Esophagus mucosa (tissue), 1 donor: ENCODE measurements at regions not wholly inside any gene's neighbourhood (a gene's known extent, or its start where the extent isn't known, plus 50 kb on each side); places are given as distances from the start of the nearest gene placed in this dataset.
"Not testable (repeated sequence)": the region's sequence is repeated elsewhere in the genome, so short reads cannot be mapped to it uniquely, and the experiment has no call there.

Source experiments
- ATAC-seq: fragments of 200-7000 bp; cut with Tn5 transposase; one replicate; pipeline ENCODE4 v1.9.1; 2020
- donor health status: DM: yes; HTN: yes; CAD: no.

- no peak for ATAC-seq
These were observed 253.3 kb downstream of the MRPS30 start for GRCh38 chr5:45062044-45062443.

GRCh38 chr5:45081082-45081481 lies 272.3 kb downstream of the MRPS30 start:
- ATAC-seq = no peak

GRCh38 chr5:45089870-45090269 lies 281.1 kb downstream of the MRPS30 start:
- ATAC-seq = no peak

GRCh38 chr5:45093377-45093776 lies 284.6 kb downstream of the MRPS30 start:
- no peak for ATAC-seq

GRCh38 chr5:45094876-45095440 lies 286.2 kb downstream of the MRPS30 start:
- no peak for ATAC-seq

GRCh38 chr5:45098483-45098882 lies 289.7 kb downstream of the MRPS30 start:
- no peak for ATAC-seq

GRCh38 chr5:45101146-45101545 lies 292.4 kb downstream of the MRPS30 start:
- no peak for ATAC-seq

GRCh38 chr5:45105491-45105994 lies 296.8 kb downstream of the MRPS30 start:
- no peak for ATAC-seq

GRCh38 chr5:45109062-45109461 lies 300.3 kb downstream of the MRPS30 start:
- ATAC-seq = no peak

GRCh38 chr5:45109636-45110035 lies 300.9 kb downstream of the MRPS30 start:
- ATAC-seq = no peak

GRCh38 chr5:45110399-45110798 lies 301.7 kb downstream of the MRPS30 start:
- ATAC-seq = no peak

GRCh38 chr5:45113726-45114125 lies 305.0 kb downstream of the MRPS30 start:
- no peak for ATAC-seq

- ATAC-seq = no peak
These were observed 324.2 kb downstream of the MRPS30 start for GRCh38 chr5:45132972-45133371.

GRCh38 chr5:45162974-45163373 lies 354.2 kb downstream of the MRPS30 start:
- ATAC-seq = no peak

- ATAC-seq = no peak
These were observed 362.8 kb downstream of the MRPS30 start for GRCh38 chr5:45171563-45171962.

GRCh38 chr5:45172634-45173033 lies 363.9 kb downstream of the MRPS30 start:
- ATAC-seq = not testable (repeated sequence)

GRCh38 chr5:45179686-45180085 lies 370.9 kb downstream of the MRPS30 start:
- ATAC-seq = no peak

- no peak for ATAC-seq
These were observed 380.3 kb downstream of the MRPS30 start for GRCh38 chr5:45189042-45189441.

- no peak for ATAC-seq
These were observed 380.7 kb downstream of the MRPS30 start for GRCh38 chr5:45189481-45189880.

GRCh38 chr5:45195026-45195425 lies 386.3 kb downstream of the MRPS30 start:
- no peak for ATAC-seq
